ACC112 (cell line): ENCODE measurements at regions not wholly inside any gene's neighbourhood (a gene's known extent, or its start where the extent isn't known, plus 50 kb on each side); places are given as distances from the start of the nearest gene placed in this dataset.
"Not testable (repeated sequence)": the region's sequence is repeated elsewhere in the genome, so short reads cannot be mapped to it uniquely, and the experiment has no call there.

ENCODE experiments used
- H2AFZ ChIP-seq: fragments of 200-600 bp; sonication (generic); one replicate; pipeline ENCODE4 v1.6.0; 2017; ENCODE audit warnings: antibody characterized with exemption, low read length; ENCODE audit not compliant: unreplicated experiment
- H3K27ac ChIP-seq: fragments of 200-600 bp; sonication (generic); 2 replicates; pipeline ENCODE4 v1.5.1; 2014; ENCODE audit warnings: low read depth, mild to moderate bottlenecking, antibody characterized with exemption, low read length, moderate library complexity
- H3K27me3 ChIP-seq: fragments of 200-600 bp; sonication (generic); 2 replicates; pipeline ENCODE4 v1.6.1; 2014; ENCODE audit warnings: mild to moderate bottlenecking, antibody characterized with exemption, low read length, moderate library complexity, mixed read lengths; ENCODE audit not compliant: insufficient read depth
- H3K36me3 ChIP-seq: fragments of 200-600 bp; sonication (generic); 2 replicates; pipeline ENCODE4 v1.6.1; 2016; ENCODE audit warnings: mild to moderate bottlenecking, antibody characterized with exemption, low read length, moderate library complexity, mixed read lengths; ENCODE audit not compliant: insufficient read depth
- H3K4me1 ChIP-seq: fragments of 200-600 bp; sonication (generic); one replicate; pipeline ENCODE4 v1.6.1; 2016; ENCODE audit warnings: low read length, mixed read lengths; ENCODE audit not compliant: insufficient read depth, unreplicated experiment, control insufficient read depth
- H3K4me3 ChIP-seq: fragments of 200-600 bp; sonication (generic); 2 replicates; pipeline ENCODE4 v1.5.1; 2014; ENCODE audit warnings: mild to moderate bottlenecking, low read depth, low read length
- H3K79me2 ChIP-seq: fragments of 200-600 bp; sonication (generic); one replicate; pipeline ENCODE4 v1.6.0; 2016; ENCODE audit warnings: low read length; ENCODE audit not compliant: control insufficient read depth, unreplicated experiment, insufficient read depth

- Histone ChIP-seq H2AFZ (no peak overlapping the region), H3K4me3 (no peak overlapping the region), H3K27ac (no peak overlapping the region), H3K79me2 (no peaks in the 10 kb centered on the region), H3K27me3 (no peaks in the 10 kb centered on the region), H3K36me3 (no peaks in the 10 kb centered on the region), H3K4me1 (no peaks in the 10 kb centered on the region)
Measured at GRCh38 chr6:77011929-77012545, 451.3 kb downstream of the HTR1B start.

- no peaks in the 10 kb centered on the region for H3K36me3 ChIP-seq
Measured at GRCh38 chr6:77010931-77011542, 452.3 kb downstream of the HTR1B start.

GRCh38 chr6:76992553-76992952, 470.7 kb downstream of the HTR1B start:
- Histone ChIP-seq H3K27me3 (no peaks in the 10 kb centered on the region), H3K4me1 (no peaks in the 10 kb centered on the region), H3K79me2 (no peaks in the 10 kb centered on the region), H3K27ac (no peak overlapping the region), H3K36me3 (no peaks in the 10 kb centered on the region), H2AFZ (no peak overlapping the region), H3K4me3 (no peak overlapping the region)

More at GRCh38 chr6:77010931-77011542, 452.3 kb downstream of the HTR1B start:
- no peaks in the 10 kb centered on the region for H3K79me2 ChIP-seq
- H3K27ac ChIP-seq = no peak overlapping the region
- no peaks in the 10 kb centered on the region for H3K4me1 ChIP-seq
- no peaks in the 10 kb centered on the region for H3K27me3 ChIP-seq
- H2AFZ ChIP-seq = no peak overlapping the region
- H3K4me3 ChIP-seq = no peak overlapping the region

- Histone ChIP-seq H3K27ac (no peak overlapping the region), H3K79me2 (no peaks in the 10 kb centered on the region), H3K36me3 (no peaks in the 10 kb centered on the region), H3K27me3 (no peaks in the 10 kb centered on the region), H2AFZ (no peak overlapping the region), H3K4me1 (no peaks in the 10 kb centered on the region), H3K4me3 (no peak overlapping the region)
Measured at GRCh38 chr6:76984572-76984971, 478.7 kb downstream of the HTR1B start.

- Histone ChIP-seq H2AFZ (no peak overlapping the region), H3K4me1 (no peaks in the 10 kb centered on the region), H3K79me2 (no peaks in the 10 kb centered on the region), H3K27ac (no peak overlapping the region), H3K4me3 (no peak overlapping the region), H3K36me3 (no peaks in the 10 kb centered on the region), H3K27me3 (no peaks in the 10 kb centered on the region)
Measured at GRCh38 chr6:76982476-76983199, 480.7 kb downstream of the HTR1B start.

GRCh38 chr6:76972474-76972873, 490.8 kb downstream of the HTR1B start:
- H3K36me3 ChIP-seq = no peaks in the 10 kb centered on the region
- no peak overlapping the region for H3K27ac ChIP-seq
- no peaks in the 10 kb centered on the region for H3K4me1 ChIP-seq
- no peaks in the 10 kb centered on the region for H3K27me3 ChIP-seq
- H3K4me3 ChIP-seq = no peak overlapping the region
- H3K79me2 ChIP-seq = no peaks in the 10 kb centered on the region
- no peak overlapping the region for H2AFZ ChIP-seq

GRCh38 chr6:76959177-76959576, 504.1 kb downstream of the HTR1B start:
- not testable (repeated sequence) for H3K4me3 ChIP-seq, H3K4me1 ChIP-seq, H2AFZ ChIP-seq, H3K79me2 ChIP-seq, H3K27ac ChIP-seq, H3K36me3 ChIP-seq, H3K27me3 ChIP-seq

GRCh38 chr6:76942203-76942966, 520.9 kb downstream of the HTR1B start:
- Histone ChIP-seq H3K4me3 (no peak overlapping the region), H3K27me3 (no peaks in the 10 kb centered on the region), H3K4me1 (no peaks in the 10 kb centered on the region), H3K36me3 (no peaks in the 10 kb centered on the region), H3K27ac (no peak overlapping the region), H2AFZ (no peak overlapping the region), H3K79me2 (no peaks in the 10 kb centered on the region)

- H3K36me3 ChIP-seq = no peaks in the 10 kb centered on the region
- H3K27me3 ChIP-seq = no peaks in the 10 kb centered on the region
- no peak overlapping the region for H3K27ac ChIP-seq
- no peak overlapping the region for H2AFZ ChIP-seq
- H3K79me2 ChIP-seq = no peaks in the 10 kb centered on the region
- no peak overlapping the region for H3K4me3 ChIP-seq
- H3K4me1 ChIP-seq = no peaks in the 10 kb centered on the region
Measured at GRCh38 chr6:76940191-76940590, 523.1 kb downstream of the HTR1B start.

- no peak overlapping the region for H3K4me3 ChIP-seq
- H3K27me3 ChIP-seq = no peaks in the 10 kb centered on the region
- H3K79me2 ChIP-seq = no peaks in the 10 kb centered on the region
- H3K4me1 ChIP-seq = no peaks in the 10 kb centered on the region
- H3K36me3 ChIP-seq = no peaks in the 10 kb centered on the region
- no peak overlapping the region for H2AFZ ChIP-seq
- no peak overlapping the region for H3K27ac ChIP-seq
Measured at GRCh38 chr6:76914737-76915136, 548.6 kb downstream of the HTR1B start.
